ENCODE measurements at regions not wholly inside any gene's neighbourhood (a gene's known extent, or its start where the extent isn't known, plus 50 kb on each side); places are given as distances from the start of the nearest gene placed in this dataset.

DNA sequence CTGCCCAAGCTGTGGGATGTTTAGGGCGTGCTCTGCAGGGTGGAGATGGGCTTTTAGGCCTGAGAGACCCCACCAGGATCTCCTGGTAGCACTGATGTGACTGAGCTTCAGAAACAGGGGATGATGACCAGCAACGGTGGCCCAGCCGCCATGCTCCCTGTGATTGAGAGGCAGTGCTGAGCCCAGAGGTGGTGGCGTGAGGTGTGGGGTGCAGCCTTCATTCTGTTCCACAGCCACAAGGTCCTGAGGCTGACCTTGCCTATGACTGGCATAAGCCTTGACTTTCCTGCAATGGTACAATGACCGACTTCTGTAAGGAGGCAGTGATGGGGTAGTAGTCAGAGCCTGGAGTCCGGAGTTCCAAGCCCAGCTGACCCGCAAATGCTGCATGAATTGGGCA is 263.3 kb downstream of the TSN start (continued):
- TF ChIP-seq TGIF2 (CRISPR knock-in tag; IDR thresholded peaks at IDR 0.05) (no peak), ZNF407 (IDR thresholded peaks at IDR 0.05; ENCODE audit: low read depth) (no peak), GABPA (tag; conservative IDR thresholded peaks at IDR 0.05; ENCODE audit: low read depth) (no peak), HLTF (IDR thresholded peaks at IDR 0.05) (no peak)
